Omental fat pad (tissue), 3 donors: ENCODE measurements at regions not wholly inside any gene's neighbourhood (a gene's known extent, or its start where the extent isn't known, plus 50 kb on each side); places are given as distances from the start of the nearest gene placed in this dataset.

Source experiments
- ATAC-seq: fragments of 150-250 bp; one replicate; pipeline ENCODE4 v1.9.1; 2016; ENCODE audit warnings: mild to moderate bottlenecking, moderate library complexity; ENCODE audit not compliant: low FRiP score
- DNase-seq: peaks from one replicate; pipeline ENCODE4 v3.0.0-alpha.2; 2019; ENCODE audit warnings: low spot score
- CTCF ChIP-seq, 3 donors: fragments of 450-650 bp; IDR thresholded peaks; one replicate each; pipeline ENCODE4 v1.5.1; 2016 to 2017; ENCODE audit warnings: antibody characterized with exemption in 3 of 3, mild to moderate bottlenecking in 3 of 3, moderate library complexity in 2 of 3

GRCh38 chr15:37361621-37362020 lies 261.3 kb upstream of the MEIS2 start:
- no peak for DNase-seq
- no peak for TF ChIP-seq CTCF (IDR thresholded peaks at IDR 0.05)
- ATAC-seq: no peak

GRCh38 chr15:37362414-37362813 lies 262.1 kb upstream of the MEIS2 start:
- no peak for DNase-seq
- no peak for ATAC-seq
- TF ChIP-seq CTCF (IDR thresholded peaks at IDR 0.05): no peak

- DNase-seq: no peak
- no peak for ATAC-seq
- TF ChIP-seq CTCF (IDR thresholded peaks at IDR 0.05): no peak
Observed at GRCh38 chr15:37368961-37369360, 268.6 kb upstream of the MEIS2 start.

DNA sequence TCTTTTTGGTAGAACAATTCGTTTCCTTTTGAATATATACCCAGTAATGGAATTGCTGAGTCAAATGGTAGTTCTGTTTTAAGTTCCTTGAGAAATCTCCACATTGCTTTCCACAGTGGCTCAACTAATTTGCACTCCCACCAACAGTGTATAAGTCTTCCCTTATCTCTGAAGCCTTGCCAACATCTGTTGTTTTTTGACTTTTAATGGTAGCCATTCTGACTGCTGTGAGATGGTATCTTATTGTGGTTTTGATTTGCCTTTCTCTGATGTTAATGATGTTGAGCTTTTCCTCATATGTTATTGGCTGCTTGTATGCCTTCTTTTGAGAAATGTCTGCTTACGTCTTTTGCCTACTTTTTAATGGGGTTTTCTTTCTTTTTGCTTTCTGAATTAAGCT lies 270.6 kb upstream of the MEIS2 start:
- ATAC-seq (no peak), DNase-seq (no peak)
- no peak for TF ChIP-seq CTCF (IDR thresholded peaks at IDR 0.05)

DNA sequence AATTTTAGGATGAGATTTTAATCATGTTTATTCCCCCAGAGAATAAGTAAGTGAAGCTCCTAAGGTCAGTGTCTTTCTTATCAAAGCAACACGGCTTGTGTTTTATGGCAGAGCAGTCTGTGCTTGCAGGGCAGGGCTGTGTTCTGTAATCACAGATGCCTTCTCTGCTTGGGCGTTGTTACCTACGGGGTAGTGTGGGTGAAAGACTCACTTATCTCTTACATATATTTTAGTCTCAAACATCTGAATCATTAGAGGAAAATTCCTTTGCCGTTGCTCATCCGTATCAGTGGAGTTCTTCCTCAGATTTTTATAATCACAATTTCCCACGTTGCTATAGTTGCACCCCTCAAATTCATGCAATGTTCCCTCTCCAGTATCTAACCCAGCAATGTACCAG lies 271.7 kb upstream of the MEIS2 start:
- TF ChIP-seq CTCF (IDR thresholded peaks at IDR 0.05): no peak
- DNase-seq (no peak), ATAC-seq (peak; percentile 92)

GRCh38 chr15:37375519-37375918 lies 275.2 kb upstream of the MEIS2 start:
- no peak for ATAC-seq
- TF ChIP-seq CTCF (IDR thresholded peaks at IDR 0.05): no peak
- no peak for DNase-seq

DNA sequence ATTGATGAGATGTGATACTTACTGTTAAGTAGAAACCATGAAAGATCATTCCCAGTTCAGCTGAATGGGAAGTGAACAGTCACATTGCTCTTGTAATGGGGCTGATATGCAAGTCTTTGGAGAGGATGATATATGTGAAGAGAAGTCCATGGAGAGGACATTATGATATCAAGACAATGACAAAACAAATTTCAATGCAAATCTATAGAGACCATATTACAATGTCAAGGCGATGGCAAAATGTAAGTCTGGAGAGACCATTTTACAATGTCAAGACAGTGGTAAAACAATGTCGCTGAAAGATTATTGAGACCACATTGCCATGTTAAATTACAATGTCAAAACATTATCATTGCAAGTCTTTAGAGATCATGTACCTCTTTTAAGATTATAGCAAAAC lies 277.1 kb upstream of the MEIS2 start:
- ATAC-seq (no peak), DNase-seq (no peak)
- TF ChIP-seq CTCF (IDR thresholded peaks at IDR 0.05): no peak
